Spinal cord (tissue), 9 donors: ENCODE measurements at regions not wholly inside any gene's neighbourhood (a gene's known extent, or its start where the extent isn't known, plus 50 kb on each side); places are given as distances from the start of the nearest gene placed in this dataset.
A peak's percentile ranks its signal among the peaks of the same experiment; 100 is the strongest.

Experiments used
- DNase-seq, 6 donors: peaks; one replicate each; pipeline versions ENCODE4 v3.0.0 to v3.0.0-alpha.2; 2013 to 2015; ENCODE audit warnings: low spot score in 6 of 6, low read depth in 4 of 6
- H3K27ac ChIP-seq: one replicate; pipeline ENCODE4 v1.5.1; 2013; ENCODE audit warnings: low read depth, low read length, control low read depth
- H3K27me3 ChIP-seq: one replicate; pipeline ENCODE4 v1.6.1; 2013; ENCODE audit warnings: low read length; ENCODE audit not compliant: control insufficient read depth, insufficient read depth
- H3K36me3 ChIP-seq: one replicate; pipeline ENCODE4 v1.6.1; 2013; ENCODE audit warnings: low read length; ENCODE audit not compliant: control insufficient read depth, insufficient read depth
- H3K4me1 ChIP-seq: one replicate; pipeline ENCODE4 v1.6.1; 2013; ENCODE audit warnings: low read length; ENCODE audit not compliant: control insufficient read depth, insufficient read depth
- H3K4me3 ChIP-seq: one replicate; pipeline ENCODE4 v1.5.1; 2013; ENCODE audit warnings: low read depth, low read length, control low read depth
- H3K9me3 ChIP-seq: one replicate; pipeline ENCODE4 v1.6.1; 2013; ENCODE audit warnings: low read length; ENCODE audit not compliant: control insufficient read depth, insufficient read depth
- WGBS: methylation state at CpG from one replicate; pipeline ENCODE4 v1.1.5; 2013; ENCODE audit warnings: missing lambda C conversion rate; ENCODE audit not compliant: insufficient coverage; 5-methylcytosine and 5-hydroxymethylcytosine counted together
- donor health status: healthy.

DNA sequence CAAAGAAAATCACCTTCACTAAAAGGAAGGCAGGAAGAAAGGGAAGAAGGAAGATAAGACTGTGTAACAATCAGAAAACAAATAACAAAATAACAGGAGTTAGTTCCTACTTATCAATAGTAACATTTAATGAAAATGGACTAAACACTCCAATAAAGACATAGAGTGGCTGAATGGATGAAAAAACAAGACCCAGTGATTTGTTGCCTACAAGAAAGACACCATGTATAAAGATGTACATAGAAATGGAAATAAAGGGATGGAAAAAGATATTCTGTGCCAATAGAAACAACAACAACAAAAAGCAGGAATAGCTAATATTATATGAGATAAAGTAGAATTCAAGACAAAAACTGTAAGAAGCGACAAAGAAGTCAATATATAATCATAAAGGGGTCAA is 116.8 kb downstream of the LURAP1L start:
- Histone ChIP-seq H3K4me1 (no peaks in the 10 kb centered on the region), H3K27ac (no peak overlapping the region), H3K9me3 (peaks cover 6% of the 10 kb centered on the region), H3K4me3 (no peak overlapping the region), H3K36me3 (no peaks in the 10 kb centered on the region), H3K27me3 (no peaks in the 10 kb centered on the region)
- DNase-seq: no peak
- no CpG with 5 or more reads among the region's 1 CpG for WGBS

- no CpG with 5 or more reads among the region's 2 CpGs for WGBS
- Histone ChIP-seq H3K27ac (no peak overlapping the region), H3K27me3 (no peaks in the 10 kb centered on the region), H3K4me1 (no peaks in the 10 kb centered on the region), H3K4me3 (no peak overlapping the region), H3K9me3 (peaks cover 1% of the 10 kb centered on the region), H3K36me3 (no peaks in the 10 kb centered on the region)
- DNase-seq: no peak
Measured at GRCh38 chr9:12903316-12903715, 128.5 kb downstream of the LURAP1L start.

GRCh38 chr9:12904261-12905000 is 129.6 kb downstream of the LURAP1L start:
- no peak overlapping the region for H3K27ac ChIP-seq
- H3K36me3 ChIP-seq: no peaks in the 10 kb centered on the region
- no peaks in the 10 kb centered on the region for H3K27me3 ChIP-seq
- no peaks in the 10 kb centered on the region for H3K4me1 ChIP-seq
- H3K4me3 ChIP-seq: no peak overlapping the region
- H3K9me3 ChIP-seq: no peaks in the 10 kb centered on the region
- WGBS: 90% methylated on average over 2 of the region's 2 CpGs
- DNase-seq: no peak

DNA sequence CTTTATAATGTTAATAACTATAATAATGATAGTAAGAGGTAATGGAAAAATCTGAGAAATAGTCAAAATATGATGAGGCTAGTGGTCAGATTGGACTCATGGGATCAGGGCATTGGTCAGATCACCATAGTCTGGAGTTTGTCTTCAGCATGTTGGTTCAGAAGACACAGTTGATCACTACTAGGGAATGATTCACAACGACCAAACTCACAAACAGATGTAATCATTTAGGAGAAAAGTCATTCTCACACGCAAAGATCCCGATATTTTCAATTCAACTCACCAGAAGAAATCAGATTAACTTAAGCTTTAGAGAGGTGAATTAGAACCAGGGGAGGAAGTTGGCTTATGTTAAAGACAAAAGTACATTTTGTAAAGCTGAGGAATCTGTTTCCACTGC is 131.8 kb downstream of the LURAP1L start:
- Histone ChIP-seq H3K36me3 (no peaks in the 10 kb centered on the region), H3K27ac (no peak overlapping the region), H3K27me3 (no peaks in the 10 kb centered on the region), H3K4me1 (no peaks in the 10 kb centered on the region), H3K9me3 (no peaks in the 10 kb centered on the region), H3K4me3 (no peak overlapping the region)
- no peak for DNase-seq
- WGBS: no CpG with 5 or more reads among the region's 3 CpGs

DNA sequence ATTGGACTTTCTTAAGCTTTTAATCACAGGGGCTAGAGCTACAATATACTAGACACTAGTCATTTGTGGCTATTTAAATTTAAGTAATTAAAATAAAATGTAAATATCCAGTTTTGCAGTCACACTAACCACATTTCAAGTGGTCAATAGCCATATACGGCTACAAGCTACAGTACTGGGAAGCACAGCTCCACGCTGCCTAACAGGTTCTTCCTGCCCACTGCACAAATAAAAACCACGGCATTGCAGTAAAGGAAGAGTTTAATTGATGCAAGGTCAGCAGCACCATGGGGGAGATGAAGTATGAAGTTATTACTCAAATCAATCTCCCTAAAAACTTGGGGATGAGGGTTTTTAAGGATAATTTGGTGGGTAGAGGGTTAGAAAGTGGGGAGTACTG is 134.1 kb downstream of the LURAP1L start:
- H3K4me3 ChIP-seq: no peak overlapping the region
- H3K27ac ChIP-seq: no peak overlapping the region
- no peaks in the 10 kb centered on the region for H3K4me1 ChIP-seq
- no peaks in the 10 kb centered on the region for H3K36me3 ChIP-seq
- no peaks in the 10 kb centered on the region for H3K9me3 ChIP-seq
- no peak for DNase-seq
- no peaks in the 10 kb centered on the region for H3K27me3 ChIP-seq
- WGBS: no CpG with 5 or more reads among the region's 3 CpGs

- Histone ChIP-seq H3K27ac (peak overlapping the region; percentile 76), H3K27me3 (no peaks in the 10 kb centered on the region), H3K4me3 (no peak overlapping the region), H3K4me1 (no peaks in the 10 kb centered on the region), H3K36me3 (no peaks in the 10 kb centered on the region), H3K9me3 (no peaks in the 10 kb centered on the region)
- DNase-seq: no peak
- WGBS: 100% methylated on average over 3 of the region's 3 CpGs
Measured at GRCh38 chr9:12915366-12915954, 140.6 kb downstream of the LURAP1L start.

DNA sequence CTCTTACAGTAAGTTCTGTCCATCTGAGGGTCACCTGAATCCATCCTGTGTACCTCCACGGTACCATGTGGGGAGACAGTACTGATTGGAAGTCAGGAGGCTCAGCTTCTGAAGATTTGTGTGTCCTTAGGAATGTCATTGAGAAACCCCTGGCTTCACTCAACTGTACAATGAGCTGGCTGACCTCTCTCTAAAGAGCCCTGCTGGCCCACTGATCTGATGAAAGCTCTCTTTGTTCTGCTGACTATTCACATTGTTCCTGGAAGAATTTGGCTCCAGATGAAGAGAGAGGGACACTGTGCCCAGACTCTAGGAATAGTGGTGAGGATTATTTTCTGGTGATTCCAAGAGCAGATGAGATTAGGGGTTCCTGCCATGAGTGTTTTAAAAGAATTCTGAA is 141.2 kb downstream of the LURAP1L start:
- H3K4me3 ChIP-seq: no peak overlapping the region
- H3K27ac ChIP-seq: peak overlapping the region; percentile 76
- H3K9me3 ChIP-seq: no peaks in the 10 kb centered on the region
- no CpG with 5 or more reads among the region's 1 CpG for WGBS
- H3K36me3 ChIP-seq: no peaks in the 10 kb centered on the region
- peak in 5 of 6 donors; percentile 35 to 85 (median 52) for DNase-seq
- H3K27me3 ChIP-seq: no peaks in the 10 kb centered on the region
- no peaks in the 10 kb centered on the region for H3K4me1 ChIP-seq

- no peak overlapping the region for H3K27ac ChIP-seq
- DNase-seq: no peak
- WGBS: no CpG with 5 or more reads among the region's 2 CpGs
- H3K4me1 ChIP-seq: no peaks in the 10 kb centered on the region
- no peak overlapping the region for H3K4me3 ChIP-seq
- no peaks in the 10 kb centered on the region for H3K9me3 ChIP-seq
- H3K27me3 ChIP-seq: no peaks in the 10 kb centered on the region
- no peaks in the 10 kb centered on the region for H3K36me3 ChIP-seq
Measured at GRCh38 chr9:12920437-12920836, 145.6 kb downstream of the LURAP1L start.

- Histone ChIP-seq H3K27ac (no peak overlapping the region), H3K9me3 (no peaks in the 10 kb centered on the region), H3K4me1 (no peaks in the 10 kb centered on the region), H3K4me3 (no peak overlapping the region), H3K27me3 (no peaks in the 10 kb centered on the region), H3K36me3 (no peaks in the 10 kb centered on the region)
- peak in 1 of 6 donors; percentile 14 for DNase-seq
- WGBS: no CpG with 5 or more reads among the region's 3 CpGs
Measured at GRCh38 chr9:12921621-12922020, 146.8 kb downstream of the LURAP1L start.

DNA sequence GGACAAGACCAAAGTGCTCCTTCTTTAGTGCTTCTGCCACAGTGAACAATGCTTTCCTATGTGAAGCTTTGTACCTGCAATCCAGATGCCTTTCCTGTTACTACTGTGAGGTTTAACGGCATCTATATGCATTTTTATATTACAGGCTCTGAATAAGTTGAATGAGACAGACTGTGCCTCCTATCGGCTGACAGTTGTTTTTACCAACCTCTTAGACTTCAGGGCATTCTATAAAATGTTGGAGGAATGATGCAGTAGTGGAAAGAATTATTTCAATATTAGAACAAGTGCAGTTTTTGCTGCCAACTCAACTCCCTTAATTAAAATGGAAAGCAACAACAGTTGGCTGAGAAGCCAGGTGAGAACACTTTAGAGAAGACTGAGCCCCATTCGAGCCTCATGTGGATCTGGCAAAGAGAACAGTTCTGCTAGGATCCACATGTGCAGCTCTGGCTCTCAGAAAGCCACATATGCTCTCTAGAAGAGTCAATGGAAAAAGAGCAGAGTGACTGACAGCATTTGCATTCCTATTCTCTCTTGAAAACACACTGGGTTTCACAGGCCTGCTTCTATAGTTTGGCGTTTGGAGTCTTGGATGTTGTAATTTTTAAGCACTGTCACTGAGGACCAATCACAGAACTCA is 147.5 kb downstream of the LURAP1L start:
- Histone ChIP-seq H3K4me3 (no peak overlapping the region), H3K4me1 (no peaks in the 10 kb centered on the region), H3K27me3 (no peaks in the 10 kb centered on the region), H3K9me3 (no peaks in the 10 kb centered on the region), H3K27ac (no peak overlapping the region), H3K36me3 (no peaks in the 10 kb centered on the region)
- peak in 2 of 6 donors; percentile 32 to 80 for DNase-seq
- WGBS: 31% methylated on average over 1 of the region's 4 CpGs
